ENCODE measurements at regions not wholly inside any gene's neighbourhood (a gene's known extent, or its start where the extent isn't known, plus 50 kb on each side); places are given as distances from the start of the nearest gene placed in this dataset.

GRCh38 chr4:127246963-127247952 is 385.5 kb upstream of the INTU start:
- Histone ChIP-seq H3K9ac (ENCODE audit: low read length) (no peak overlapping the region), H2AFZ (ENCODE audit: insufficient read depth, low read depth, low read length, poor library complexity, severe bottlenecking) (no peak overlapping the region), H3K79me2 (ENCODE audit: control insufficient read depth, insufficient read depth, low read length) (no peaks in the 10 kb centered on the region), H3K4me2 (replicated peaks; ENCODE audit: low read depth, low read length, poor library complexity, severe bottlenecking) (no peak overlapping the region), H3K27me3 (replicated peaks in 1 of 4; ENCODE audit: control extremely low read depth in 1 of 4, control insufficient read depth in 3 of 4, insufficient read depth in 4 of 4, low read length in 3 of 4) (no peaks in the 10 kb centered on the region), H3K36me3 (replicated peaks in 1 of 2; ENCODE audit: control extremely low read depth in 1 of 2, control insufficient read depth in 1 of 2, extremely low read depth in 1 of 2, insufficient read depth in 2 of 2, low read length in 1 of 2) (no peaks in the 10 kb centered on the region), H3K4me1 (ENCODE audit: control insufficient read depth in 2 of 2, insufficient read depth in 2 of 2, low read length in 2 of 2) (no peaks in the 10 kb centered on the region), H4K20me1 (ENCODE audit: control insufficient read depth, insufficient read depth, low read length, poor library complexity, severe bottlenecking) (no peaks in the 10 kb centered on the region), H3K4me3 (ENCODE audit: control extremely low read depth in 1 of 5, extremely low read depth in 1 of 5, insufficient read depth in 1 of 5, low read depth in 2 of 5, low read length in 4 of 5) (no peak overlapping the region), H3K27ac (ENCODE audit: low read length in 2 of 2) (no peak overlapping the region), H3K9me3 (ENCODE audit: control extremely low read depth in 1 of 3, control insufficient read depth in 2 of 3, insufficient read depth in 1 of 3, low read length in 2 of 3) (peaks cover 0 to 2% (median 0%) of the 10 kb centered on the region in 3 donors)
- TF ChIP-seq, protein P1, sequence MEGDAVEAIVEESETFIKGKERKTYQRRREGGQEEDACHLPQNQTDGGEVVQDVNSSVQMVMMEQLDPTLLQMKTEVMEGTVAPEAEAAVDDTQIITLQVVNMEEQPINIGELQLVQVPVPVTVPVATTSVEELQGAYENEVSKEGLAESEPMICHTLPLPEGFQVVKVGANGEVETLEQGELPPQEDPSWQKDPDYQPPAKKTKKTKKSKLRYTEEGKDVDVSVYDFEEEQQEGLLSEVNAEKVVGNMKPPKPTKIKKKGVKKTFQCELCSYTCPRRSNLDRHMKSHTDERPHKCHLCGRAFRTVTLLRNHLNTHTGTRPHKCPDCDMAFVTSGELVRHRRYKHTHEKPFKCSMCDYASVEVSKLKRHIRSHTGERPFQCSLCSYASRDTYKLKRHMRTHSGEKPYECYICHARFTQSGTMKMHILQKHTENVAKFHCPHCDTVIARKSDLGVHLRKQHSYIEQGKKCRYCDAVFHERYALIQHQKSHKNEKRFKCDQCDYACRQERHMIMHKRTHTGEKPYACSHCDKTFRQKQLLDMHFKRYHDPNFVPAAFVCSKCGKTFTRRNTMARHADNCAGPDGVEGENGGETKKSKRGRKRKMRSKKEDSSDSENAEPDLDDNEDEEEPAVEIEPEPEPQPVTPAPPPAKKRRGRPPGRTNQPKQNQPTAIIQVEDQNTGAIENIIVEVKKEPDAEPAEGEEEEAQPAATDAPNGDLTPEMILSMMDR (IDR thresholded peaks at IDR 0.05): no peak
- no peak for TF ChIP-seq EZH2 (IDR thresholded peaks at IDR 0.05; ENCODE audit: borderline replicate concordance, insufficient read depth, low read depth, low read length, poor library complexity, severe bottlenecking)
- no peak for ATAC-seq (ENCODE audit: low read depth)
- no peaks in the 10 kb centered on the region for H3K9me3 Mint-ChIP-seq (ENCODE audit: insufficient read depth)
- POLR2A ChIA-PET: no interaction called here
- 96% methylated on average over 6 of the region's 6 CpGs for WGBS (ENCODE audit: insufficient coverage)
- CTCF ChIA-PET: no interaction called here
- DNase-seq: no peak
- H3K27me3 Mint-ChIP-seq: no peaks in the 10 kb centered on the region
- no peak overlapping the region for H3K4me3 Mint-ChIP-seq
- H3K27ac Mint-ChIP-seq: no peak overlapping the region
- no peaks in the 10 kb centered on the region for H3K4me1 Mint-ChIP-seq
- intact Hi-C loops (cut with micrococcal nuclease): no loop called here

GRCh38 chr4:127249066-127249766 is 383.5 kb upstream of the INTU start:
- no peak overlapping the region for H3K27ac Mint-ChIP-seq
- TF ChIP-seq EZH2 (IDR thresholded peaks at IDR 0.05; ENCODE audit: borderline replicate concordance, insufficient read depth, low read depth, low read length, poor library complexity, severe bottlenecking): no peak
- TF ChIP-seq, protein P1 (IDR thresholded peaks at IDR 0.05): no peak
- no peaks in the 10 kb centered on the region for H3K79me2 ChIP-seq (ENCODE audit: control insufficient read depth, insufficient read depth, low read length)
- POLR2A ChIA-PET: no interaction called here
- intact Hi-C loops (cut with micrococcal nuclease): no loop called here
- no peaks in the 10 kb centered on the region for H4K20me1 ChIP-seq (ENCODE audit: control insufficient read depth, insufficient read depth, low read length, poor library complexity, severe bottlenecking)
- peaks cover 0 to 6% (median 0%) of the 10 kb centered on the region in 3 donors for H3K9me3 ChIP-seq (ENCODE audit: control extremely low read depth in 1 of 3, control insufficient read depth in 2 of 3, insufficient read depth in 1 of 3, low read length in 2 of 3)
- H3K27me3 ChIP-seq (replicated peaks in 1 of 4; ENCODE audit: control extremely low read depth in 1 of 4, control insufficient read depth in 3 of 4, insufficient read depth in 4 of 4, low read length in 3 of 4): no peaks in the 10 kb centered on the region
- H3K9ac ChIP-seq (ENCODE audit: low read length): no peak overlapping the region
- ATAC-seq (ENCODE audit: low read depth) (no peak), DNase-seq (no peak)
- CTCF ChIA-PET: no interaction called here
- no peaks in the 10 kb centered on the region for H3K9me3 Mint-ChIP-seq (ENCODE audit: insufficient read depth)
- H3K27me3 Mint-ChIP-seq: no peaks in the 10 kb centered on the region
- no peaks in the 10 kb centered on the region for H3K4me1 ChIP-seq (ENCODE audit: control insufficient read depth in 2 of 2, insufficient read depth in 2 of 2, low read length in 2 of 2)
- no peak overlapping the region for H3K4me2 ChIP-seq (replicated peaks; ENCODE audit: low read depth, low read length, poor library complexity, severe bottlenecking)
- no peak overlapping the region for H3K27ac ChIP-seq (ENCODE audit: low read length in 2 of 2)
- H2AFZ ChIP-seq (ENCODE audit: insufficient read depth, low read depth, low read length, poor library complexity, severe bottlenecking): no peak overlapping the region
- H3K4me3 Mint-ChIP-seq: no peak overlapping the region
- H3K36me3 ChIP-seq (replicated peaks in 1 of 2; ENCODE audit: control extremely low read depth in 1 of 2, control insufficient read depth in 1 of 2, extremely low read depth in 1 of 2, insufficient read depth in 2 of 2, low read length in 1 of 2): no peaks in the 10 kb centered on the region
- no peak overlapping the region for H3K4me3 ChIP-seq (ENCODE audit: control extremely low read depth in 1 of 5, extremely low read depth in 1 of 5, insufficient read depth in 1 of 5, low read depth in 2 of 5, low read length in 4 of 5)
- no peaks in the 10 kb centered on the region for H3K4me1 Mint-ChIP-seq
- WGBS (ENCODE audit: insufficient coverage): no CpG with 5 or more reads among the region's 3 CpGs

Measured in B cell (primary cell).